PFSK-1 (cell line): ENCODE measurements at regions not wholly inside any gene's neighbourhood (a gene's known extent, or its start where the extent isn't known, plus 50 kb on each side); places are given as distances from the start of the nearest gene placed in this dataset.

Source experiments
- POLR2AphosphoS5 ChIP-seq: IDR thresholded peaks from 2 replicates; pipeline ENCODE4 v1.6.1; 2012; ENCODE audit warnings: low read depth, mild to moderate bottlenecking, control low read depth, low read length, moderate library complexity
- SIN3A ChIP-seq: IDR thresholded peaks from 2 replicates; pipeline ENCODE4 v1.6.1; 2012; ENCODE audit warnings: mild to moderate bottlenecking, low read length, moderate library complexity, borderline replicate concordance; ENCODE audit not compliant: insufficient read depth

DNA sequence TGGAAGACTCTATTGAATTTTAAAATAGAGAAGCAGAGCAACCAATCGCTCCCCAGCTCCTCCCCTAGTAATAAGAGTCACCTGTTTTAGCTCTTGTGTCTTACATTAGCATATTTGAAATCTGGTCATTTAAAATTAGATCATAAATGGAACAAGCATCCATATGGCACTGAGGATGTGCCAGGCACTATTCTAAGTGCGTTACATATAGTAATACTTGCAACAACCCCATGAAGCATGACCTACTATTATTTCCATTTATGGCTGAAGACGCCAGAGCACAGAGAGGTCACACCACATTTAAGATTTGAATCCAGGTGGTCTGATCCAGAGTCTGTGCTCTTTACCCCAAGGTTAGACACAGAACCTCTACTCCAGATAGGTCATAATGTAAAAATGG lies 82.0 kb upstream of the HIVEP3 start:
- no peak for TF ChIP-seq POLR2AphosphoS5
- TF ChIP-seq SIN3A = no peak
